OCI-LY7 (cell line): ENCODE measurements at regions not wholly inside any gene's neighbourhood (a gene's known extent, or its start where the extent isn't known, plus 50 kb on each side); places are given as distances from the start of the nearest gene placed in this dataset.

Experiments used
- EZH2phosphoT487 ChIP-seq: fragments of 200-600 bp; sonication (generic); IDR thresholded peaks from 2 replicates; pipeline ENCODE4 v1.6.1; 2018; ENCODE audit warnings: low read depth, borderline replicate concordance, mild to moderate bottlenecking, mixed run types, antibody characterized with exemption, low read length, moderate library complexity, mixed read lengths
- TF ChIP-seq, protein P1 (sequence below): fragments of 200-600 bp; sonication (generic); conservative IDR thresholded peaks from 2 replicates; pipeline ENCODE4 v1.5.1; 2014; ENCODE audit warnings: mild to moderate bottlenecking, antibody characterized with exemption, low read length, moderate library complexity, mixed read lengths

DNA sequence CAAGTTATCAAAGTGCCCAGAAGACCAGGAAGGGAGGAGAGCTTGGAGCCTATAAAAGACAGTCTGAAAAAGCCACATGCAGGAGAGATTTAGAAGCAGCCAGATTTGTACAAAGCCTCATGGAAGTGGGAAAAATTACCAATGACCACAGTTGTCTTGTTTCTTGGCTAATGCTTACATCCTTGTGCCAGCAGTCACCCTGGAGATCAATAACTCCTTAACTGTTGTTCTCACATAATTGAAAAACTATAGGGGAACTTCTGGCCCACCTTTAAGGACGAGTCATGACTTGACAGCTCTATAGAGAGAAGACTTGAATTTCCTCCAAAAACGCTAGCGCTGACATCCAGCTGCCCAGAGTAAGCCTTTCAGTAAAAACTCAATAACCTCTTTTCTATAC, 313.1 kb downstream of the GALC start:
- TF ChIP-seq, protein P1, sequence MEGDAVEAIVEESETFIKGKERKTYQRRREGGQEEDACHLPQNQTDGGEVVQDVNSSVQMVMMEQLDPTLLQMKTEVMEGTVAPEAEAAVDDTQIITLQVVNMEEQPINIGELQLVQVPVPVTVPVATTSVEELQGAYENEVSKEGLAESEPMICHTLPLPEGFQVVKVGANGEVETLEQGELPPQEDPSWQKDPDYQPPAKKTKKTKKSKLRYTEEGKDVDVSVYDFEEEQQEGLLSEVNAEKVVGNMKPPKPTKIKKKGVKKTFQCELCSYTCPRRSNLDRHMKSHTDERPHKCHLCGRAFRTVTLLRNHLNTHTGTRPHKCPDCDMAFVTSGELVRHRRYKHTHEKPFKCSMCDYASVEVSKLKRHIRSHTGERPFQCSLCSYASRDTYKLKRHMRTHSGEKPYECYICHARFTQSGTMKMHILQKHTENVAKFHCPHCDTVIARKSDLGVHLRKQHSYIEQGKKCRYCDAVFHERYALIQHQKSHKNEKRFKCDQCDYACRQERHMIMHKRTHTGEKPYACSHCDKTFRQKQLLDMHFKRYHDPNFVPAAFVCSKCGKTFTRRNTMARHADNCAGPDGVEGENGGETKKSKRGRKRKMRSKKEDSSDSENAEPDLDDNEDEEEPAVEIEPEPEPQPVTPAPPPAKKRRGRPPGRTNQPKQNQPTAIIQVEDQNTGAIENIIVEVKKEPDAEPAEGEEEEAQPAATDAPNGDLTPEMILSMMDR, result no peak
- TF ChIP-seq EZH2phosphoT487, result no peak
